Fibroblast of skin of scalp (primary cell): ENCODE measurements at regions not wholly inside any gene's neighbourhood (a gene's known extent, or its start where the extent isn't known, plus 50 kb on each side); places are given as distances from the start of the nearest gene placed in this dataset.
"Not testable (repeated sequence)": the region's sequence is repeated elsewhere in the genome, so short reads cannot be mapped to it uniquely, and the experiment has no call there.

Source experiments
- DNase-seq: peaks from one replicate; pipeline ENCODE4 v3.0.0-alpha.2; 2013

GRCh38 chr10:30696416-30697185 is 67.0 kb upstream of the LYZL2 start:
- DNase-seq: not testable (repeated sequence)

- peak; percentile 48 for DNase-seq
Observed at GRCh38 chr10:30695481-30696236, 66.1 kb upstream of the LYZL2 start.

GRCh38 chr10:30694518-30695228 is 65.1 kb upstream of the LYZL2 start:
- no peak for DNase-seq

GRCh38 chr10:30691639-30692015 is 62.1 kb upstream of the LYZL2 start:
- peak; percentile 93 for DNase-seq

- not testable (repeated sequence) for DNase-seq
Observed at GRCh38 chr10:30690948-30691638, 61.5 kb upstream of the LYZL2 start.

GRCh38 chr10:30688456-30688855 is 58.9 kb upstream of the LYZL2 start:
- DNase-seq: no peak

- peak; percentile 75 for DNase-seq
Observed at GRCh38 chr10:30687698-30688213, 58.2 kb upstream of the LYZL2 start.

GRCh38 chr10:30686708-30687107 is 57.2 kb upstream of the LYZL2 start:
- DNase-seq: no peak

- no peak for DNase-seq
Observed at GRCh38 chr10:30683496-30683895, 53.9 kb upstream of the LYZL2 start.

- peak; percentile 98 for DNase-seq
Observed at GRCh38 chr10:30682377-30683199, 53.0 kb upstream of the LYZL2 start.

GRCh38 chr10:30680908-30681307 is 51.4 kb upstream of the LYZL2 start:
- DNase-seq: no peak
